22Rv1 (cell line): ENCODE measurements at regions not wholly inside any gene's neighbourhood (a gene's known extent, or its start where the extent isn't known, plus 50 kb on each side); places are given as distances from the start of the nearest gene placed in this dataset.

Experiments
- ZFX ChIP-seq: fragments of 450-650 bp; IDR thresholded peaks from 2 replicates; pipeline ENCODE4 v1.6.1; 2017; ENCODE audit warnings: antibody characterized with exemption, borderline replicate concordance
- TF ChIP-seq, protein P1 (sequence below): fragments of 450-650 bp; IDR thresholded peaks from 2 replicates; pipeline ENCODE4 v1.5.1; 2017; ENCODE audit warnings: mild to moderate bottlenecking

DNA sequence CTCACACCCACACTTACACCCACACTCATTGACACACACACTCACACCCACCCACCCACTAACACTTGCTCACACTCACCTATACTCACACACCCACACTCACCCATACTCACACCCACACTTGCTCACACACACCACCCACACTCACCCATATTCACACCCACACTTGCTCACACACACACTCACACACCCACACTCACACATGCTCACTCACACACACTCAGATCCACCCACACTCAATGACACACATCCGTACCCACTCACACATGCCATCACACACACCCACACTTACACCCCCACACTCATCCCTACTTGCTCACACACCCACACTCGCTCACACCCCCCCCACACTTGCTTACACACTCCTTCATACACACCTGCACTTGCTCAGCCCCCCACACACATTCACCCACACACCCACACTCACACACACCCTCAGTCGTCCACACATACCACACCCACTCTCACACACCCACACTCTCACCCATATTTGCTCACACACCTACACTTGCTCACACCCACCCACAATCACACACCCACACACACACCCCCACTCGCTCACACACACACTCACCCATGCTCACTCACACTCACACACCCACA is 321.1 kb upstream of the N4BP1 start:
- TF ChIP-seq, protein P1, sequence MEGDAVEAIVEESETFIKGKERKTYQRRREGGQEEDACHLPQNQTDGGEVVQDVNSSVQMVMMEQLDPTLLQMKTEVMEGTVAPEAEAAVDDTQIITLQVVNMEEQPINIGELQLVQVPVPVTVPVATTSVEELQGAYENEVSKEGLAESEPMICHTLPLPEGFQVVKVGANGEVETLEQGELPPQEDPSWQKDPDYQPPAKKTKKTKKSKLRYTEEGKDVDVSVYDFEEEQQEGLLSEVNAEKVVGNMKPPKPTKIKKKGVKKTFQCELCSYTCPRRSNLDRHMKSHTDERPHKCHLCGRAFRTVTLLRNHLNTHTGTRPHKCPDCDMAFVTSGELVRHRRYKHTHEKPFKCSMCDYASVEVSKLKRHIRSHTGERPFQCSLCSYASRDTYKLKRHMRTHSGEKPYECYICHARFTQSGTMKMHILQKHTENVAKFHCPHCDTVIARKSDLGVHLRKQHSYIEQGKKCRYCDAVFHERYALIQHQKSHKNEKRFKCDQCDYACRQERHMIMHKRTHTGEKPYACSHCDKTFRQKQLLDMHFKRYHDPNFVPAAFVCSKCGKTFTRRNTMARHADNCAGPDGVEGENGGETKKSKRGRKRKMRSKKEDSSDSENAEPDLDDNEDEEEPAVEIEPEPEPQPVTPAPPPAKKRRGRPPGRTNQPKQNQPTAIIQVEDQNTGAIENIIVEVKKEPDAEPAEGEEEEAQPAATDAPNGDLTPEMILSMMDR: no peak
- no peak for TF ChIP-seq ZFX
